ENCODE measurements at regions not wholly inside any gene's neighbourhood (a gene's known extent, or its start where the extent isn't known, plus 50 kb on each side); places are given as distances from the start of the nearest gene placed in this dataset.

- Histone ChIP-seq H3K36me3 (no peaks in the 10 kb centered on the region), H3K27ac (no peak overlapping the region), H3K27me3 (no peaks in the 10 kb centered on the region), H3K4me3 (no peak overlapping the region), H3K9me3 (no peaks in the 10 kb centered on the region), H3K4me1 (no peaks in the 10 kb centered on the region)
- no peak for ATAC-seq
- 80% methylated on average over 26 of the region's 50 CpGs for WGBS (ENCODE audit: insufficient coverage, low coverage, low lambda C conversion rate, missing lambda C conversion rate)
- TF ChIP-seq CTCF (IDR thresholded peaks at IDR 0.05) = no peak
- no peak for TF ChIP-seq POLR2A (IDR thresholded peaks at IDR 0.05)
- intact Hi-C loops (cut with DNase I) = no loop called here
- DNase-seq = no peak
These were observed 91.1 kb downstream of the OR13A1 start for GRCh38 chr10:45224219-45224841.

- no peak for ATAC-seq
- TF ChIP-seq POLR2A (IDR thresholded peaks at IDR 0.05) (no peak), CTCF (IDR thresholded peaks at IDR 0.05) (no peak)
- H3K4me1 ChIP-seq = no peaks in the 10 kb centered on the region
- no peak for DNase-seq
- no peaks in the 10 kb centered on the region for H3K36me3 ChIP-seq
- H3K9me3 ChIP-seq = no peaks in the 10 kb centered on the region
- no peaks in the 10 kb centered on the region for H3K27me3 ChIP-seq
- no peak overlapping the region for H3K4me3 ChIP-seq
- intact Hi-C loops (cut with DNase I) = no loop called here
- H3K27ac ChIP-seq = no peak overlapping the region
- 24% methylated on average over 2 of the region's 2 CpGs for WGBS (ENCODE audit: insufficient coverage, low coverage, low lambda C conversion rate, missing lambda C conversion rate)
These were observed 88.4 kb downstream of the OR13A1 start for GRCh38 chr10:45227042-45227441.

GRCh38 chr10:45227456-45227855 lies 88.0 kb downstream of the OR13A1 start:
- Histone ChIP-seq H3K9me3 (no peaks in the 10 kb centered on the region), H3K4me3 (no peak overlapping the region), H3K4me1 (no peaks in the 10 kb centered on the region), H3K36me3 (no peaks in the 10 kb centered on the region), H3K27ac (no peak overlapping the region), H3K27me3 (no peaks in the 10 kb centered on the region)
- intact Hi-C loops (cut with DNase I) = no loop called here
- TF ChIP-seq POLR2A (IDR thresholded peaks at IDR 0.05) = no peak
- TF ChIP-seq CTCF (IDR thresholded peaks at IDR 0.05) = no peak
- whole genome bisulfite sequencing (ENCODE audit: insufficient coverage, low coverage, low lambda C conversion rate, missing lambda C conversion rate) = 31% methylated on average over 1 of the region's 1 CpG
- ATAC-seq (no peak), DNase-seq (no peak)

GRCh38 chr10:45229823-45230222 lies 85.6 kb downstream of the OR13A1 start:
- DNase-seq (no peak), ATAC-seq (no peak)
- no peak overlapping the region for H3K27ac ChIP-seq
- intact Hi-C loops (cut with DNase I) = no loop called here
- H3K9me3 ChIP-seq = no peaks in the 10 kb centered on the region
- H3K4me3 ChIP-seq = no peak overlapping the region
- no peaks in the 10 kb centered on the region for H3K36me3 ChIP-seq
- no peaks in the 10 kb centered on the region for H3K4me1 ChIP-seq
- no peaks in the 10 kb centered on the region for H3K27me3 ChIP-seq
- no peak for TF ChIP-seq POLR2A (IDR thresholded peaks at IDR 0.05)
- no peak for TF ChIP-seq CTCF (IDR thresholded peaks at IDR 0.05)
- WGBS (ENCODE audit: insufficient coverage, low coverage, low lambda C conversion rate, missing lambda C conversion rate) = 88% methylated on average over 1 of the region's 1 CpG

Data from right lobe of liver (tissue), 6 donors.